HG02642 (cell line): ENCODE measurements at regions not wholly inside any gene's neighbourhood (a gene's known extent, or its start where the extent isn't known, plus 50 kb on each side); places are given as distances from the start of the nearest gene placed in this dataset.
"Not testable (repeated sequence)": the region's sequence is repeated elsewhere in the genome, so short reads cannot be mapped to it uniquely, and the experiment has no call there.

Source experiments
- ATAC-seq: cut with Tn5 transposase; IDR thresholded peaks from one replicate; pipeline ENCODE4 v1.9.1; 2021; ENCODE audit warnings: mild to moderate bottlenecking; ENCODE audit not compliant: unreplicated experiment, poor library complexity

DNA sequence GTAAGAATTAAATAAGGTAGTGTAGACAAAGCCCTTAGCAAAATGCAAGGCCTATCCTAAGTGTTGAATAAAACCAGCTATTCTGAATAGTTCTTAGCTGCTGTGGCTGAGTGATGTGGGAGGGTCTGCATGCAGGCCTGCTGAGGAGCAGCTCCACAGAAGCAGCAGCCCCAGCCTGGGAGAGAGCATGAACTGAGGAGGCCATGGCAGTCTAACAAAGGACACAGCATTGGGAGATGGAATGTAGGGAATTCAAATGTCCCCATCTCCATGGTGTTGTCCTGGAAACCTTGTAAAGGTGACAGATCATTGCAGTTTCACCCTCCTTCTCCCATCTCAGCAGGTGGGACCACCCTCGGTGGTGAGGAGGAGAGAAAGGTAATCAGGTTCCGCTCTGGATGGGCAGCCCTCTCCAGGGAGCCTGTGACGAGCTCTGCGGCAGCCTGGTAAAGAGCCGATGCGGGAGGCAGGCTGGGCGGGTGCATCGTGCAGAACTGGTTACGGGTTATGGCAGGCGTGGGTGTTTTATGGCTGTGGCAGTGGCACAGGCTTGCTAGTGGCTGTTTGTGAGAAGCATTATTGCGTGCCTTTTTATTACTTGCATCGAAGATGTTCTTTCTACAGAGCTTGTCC, 199.9 kb upstream of the GLRA1 start:
- ATAC-seq: no peak

DNA sequence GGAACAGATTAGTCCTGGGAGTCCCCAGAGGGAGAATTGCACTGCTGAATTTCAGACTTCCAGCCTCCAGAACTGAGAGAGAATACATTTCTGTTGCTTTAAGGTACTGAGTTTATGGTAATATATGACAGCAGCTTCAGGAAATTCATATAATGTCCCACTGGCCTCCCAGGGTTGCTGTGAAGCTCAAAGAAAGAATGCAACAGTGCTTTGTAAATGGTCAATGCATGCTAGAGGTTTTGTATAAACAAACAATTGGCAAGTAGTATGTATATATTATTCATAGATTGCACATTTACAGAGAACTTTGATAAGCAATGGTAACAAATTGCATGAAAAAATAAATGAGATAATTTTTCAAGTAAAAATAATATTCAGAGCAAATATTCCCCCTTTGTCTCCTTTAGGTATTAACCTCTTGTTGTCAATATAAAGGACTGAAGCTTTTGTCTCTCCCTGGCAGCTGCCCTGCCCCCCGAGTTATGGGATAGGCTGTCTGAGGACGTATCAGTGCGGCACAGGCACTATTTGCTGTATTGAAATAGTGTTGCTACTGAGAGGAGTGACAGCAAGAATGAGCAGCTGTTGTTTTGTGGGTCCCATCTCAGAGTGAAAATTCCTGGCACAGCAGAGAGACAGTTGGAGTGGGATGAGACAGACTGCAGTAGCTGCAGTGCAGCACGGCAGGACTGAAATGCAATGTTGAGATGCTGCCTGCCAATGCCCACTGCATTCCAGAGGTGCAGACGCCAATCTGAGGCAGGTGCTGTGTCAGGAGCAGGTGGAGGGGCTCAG, 194.2 kb upstream of the GLRA1 start:
- no peak for ATAC-seq

DNA sequence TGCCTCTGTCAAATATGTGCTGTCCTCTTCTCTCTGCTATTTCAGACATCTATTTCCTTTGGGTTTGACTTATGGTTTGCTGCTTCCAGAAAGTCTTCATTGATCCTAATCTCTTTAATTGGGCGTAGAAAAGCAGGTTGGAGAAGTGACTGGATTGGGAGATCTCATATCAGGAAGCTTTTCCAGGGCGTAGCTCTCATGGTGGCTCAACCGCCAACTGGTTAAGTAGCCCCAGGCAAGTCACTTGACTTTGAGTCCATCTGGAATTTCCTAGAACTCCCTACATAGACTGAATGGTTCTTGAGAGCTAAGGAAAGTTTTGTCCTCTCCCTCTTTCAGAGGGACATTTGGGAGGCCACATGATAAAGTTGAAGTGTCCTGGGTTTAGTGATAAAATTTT, 192.3 kb upstream of the GLRA1 start:
- no peak for ATAC-seq

DNA sequence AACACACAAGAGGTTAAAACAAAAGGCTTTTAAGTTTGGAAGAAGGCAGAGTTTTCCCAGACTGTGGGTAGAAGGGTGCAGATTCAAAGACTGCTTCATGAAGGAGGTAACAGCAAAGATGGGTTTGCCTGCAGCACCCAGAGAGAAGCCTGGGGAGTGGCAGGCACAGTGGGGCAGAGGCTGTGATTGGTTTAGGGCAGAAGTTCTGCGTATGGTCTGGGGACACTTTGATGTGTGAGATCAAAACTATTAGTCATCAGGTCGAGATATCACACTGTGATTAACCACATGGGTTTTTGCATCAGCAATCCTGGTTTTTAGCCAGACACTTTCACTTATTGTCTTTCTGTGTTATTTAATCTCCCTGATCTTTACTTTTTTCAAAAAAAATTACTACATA, 188.8 kb upstream of the GLRA1 start:
- no peak for ATAC-seq

DNA sequence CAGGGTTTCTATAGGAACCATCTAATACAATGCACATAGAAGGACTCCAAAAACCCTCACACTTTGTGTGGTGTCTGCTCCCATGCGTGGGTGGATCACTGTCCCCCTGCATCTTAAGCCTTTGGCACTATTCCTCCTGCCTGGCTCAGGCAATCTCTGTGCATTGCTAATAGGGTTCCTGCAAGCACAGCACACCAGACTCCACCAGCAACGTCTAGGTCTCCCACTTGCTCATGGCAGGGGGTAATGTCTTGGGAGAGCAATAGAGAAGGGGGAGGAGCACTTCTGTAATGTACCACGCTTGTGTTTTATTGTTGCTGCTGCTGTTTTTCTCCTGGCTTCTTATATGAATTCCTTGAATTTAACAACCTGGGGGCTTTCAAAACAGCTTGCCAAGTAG, 182.6 kb upstream of the GLRA1 start:
- no peak for ATAC-seq

DNA sequence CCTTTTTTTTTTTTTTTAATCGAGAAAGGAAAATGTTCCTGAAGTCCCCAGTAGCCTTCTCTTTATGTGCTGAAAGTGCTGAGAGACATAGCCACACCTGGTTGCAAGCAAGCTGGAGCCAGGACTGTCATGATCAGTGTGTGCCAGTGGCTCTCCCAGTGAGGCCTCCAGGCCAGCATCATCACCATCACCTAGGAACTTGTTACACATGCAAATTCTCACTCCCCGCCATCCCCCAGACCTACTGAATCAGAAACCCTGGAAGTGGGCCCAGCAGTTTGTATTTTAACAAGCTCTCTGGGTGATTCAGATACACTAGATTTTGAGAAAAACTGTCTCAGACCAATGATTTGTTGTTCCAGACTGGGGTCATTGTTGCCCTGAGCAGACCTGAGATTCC, 181.9 kb upstream of the GLRA1 start:
- ATAC-seq: no peak

DNA sequence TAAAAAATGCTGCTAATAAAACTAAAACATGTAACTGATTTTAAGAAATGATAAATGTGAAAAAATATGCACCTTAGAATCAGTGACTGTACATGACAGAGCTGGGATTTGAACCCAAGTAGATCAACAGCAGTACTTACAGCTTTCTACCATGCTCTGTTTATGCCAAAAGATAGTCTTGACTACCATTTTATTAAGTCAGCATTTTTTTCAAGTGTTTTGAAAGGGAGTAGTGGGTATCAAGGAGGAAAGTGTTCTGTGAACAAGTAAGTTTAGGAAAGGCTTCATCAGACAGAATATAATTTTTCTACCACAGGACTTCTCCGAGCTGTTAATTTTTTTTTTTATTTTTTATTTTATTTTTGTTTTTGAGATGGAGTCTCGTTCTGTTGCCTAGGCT, 180.4 kb upstream of the GLRA1 start:
- no peak for ATAC-seq

DNA sequence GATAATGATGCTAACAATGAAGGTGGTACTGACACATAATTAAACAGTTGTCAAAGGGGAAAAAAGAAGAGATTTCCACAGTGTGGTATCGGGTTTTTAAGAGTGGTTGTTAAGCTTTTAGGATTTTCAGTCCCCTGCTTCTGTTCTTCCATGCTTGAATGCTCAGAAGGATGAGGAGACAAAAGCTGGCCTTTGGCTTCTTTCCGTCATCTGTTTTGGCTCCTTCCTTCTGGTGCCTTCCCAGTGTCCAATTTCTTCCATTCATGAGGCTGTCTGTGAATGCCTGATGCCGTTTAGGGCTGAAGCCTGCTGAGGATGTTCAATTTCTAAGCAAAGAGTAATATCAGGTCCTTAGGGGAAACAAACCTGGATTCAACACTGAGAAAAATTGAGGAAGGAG, 179.6 kb upstream of the GLRA1 start:
- no peak for ATAC-seq

DNA sequence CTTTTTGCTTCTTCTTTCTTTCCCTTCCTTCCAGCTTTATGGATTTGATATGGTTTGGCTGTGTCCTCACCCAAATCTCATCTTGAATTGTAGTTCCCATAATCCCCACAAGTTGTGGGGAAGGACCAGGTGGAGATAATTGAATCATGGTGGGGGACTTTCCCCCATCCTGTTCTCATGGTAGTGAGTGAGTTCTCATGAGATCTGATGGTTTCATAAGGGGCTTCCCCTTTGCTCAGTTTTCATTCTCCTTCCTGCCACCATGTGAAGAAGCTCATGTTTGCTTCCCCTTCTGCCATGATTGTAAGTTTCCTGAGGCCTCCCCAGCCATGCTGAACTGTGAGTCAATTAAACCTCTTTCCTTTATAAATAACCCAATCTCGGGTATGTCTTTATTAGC, 178.3 kb upstream of the GLRA1 start:
- not testable (repeated sequence) for ATAC-seq

DNA sequence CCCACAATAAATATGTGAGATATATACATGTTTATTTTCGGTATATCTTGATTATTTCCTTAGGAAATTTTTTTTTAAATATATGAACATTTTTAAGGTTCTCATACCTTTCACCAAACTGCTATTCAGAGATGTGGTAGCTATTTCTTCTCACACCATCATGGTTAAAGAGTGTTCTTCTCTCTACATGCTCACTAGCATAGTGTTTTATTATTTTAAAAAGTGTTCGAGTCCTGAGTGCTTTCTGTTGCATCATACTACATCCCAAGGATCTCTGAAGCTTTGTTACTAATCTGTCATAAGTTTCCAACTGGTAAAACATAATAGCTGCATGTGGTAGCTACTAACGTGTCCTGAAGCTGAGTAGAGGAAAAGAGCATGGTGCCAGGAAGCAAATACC, 177.4 kb upstream of the GLRA1 start:
- no peak for ATAC-seq

DNA sequence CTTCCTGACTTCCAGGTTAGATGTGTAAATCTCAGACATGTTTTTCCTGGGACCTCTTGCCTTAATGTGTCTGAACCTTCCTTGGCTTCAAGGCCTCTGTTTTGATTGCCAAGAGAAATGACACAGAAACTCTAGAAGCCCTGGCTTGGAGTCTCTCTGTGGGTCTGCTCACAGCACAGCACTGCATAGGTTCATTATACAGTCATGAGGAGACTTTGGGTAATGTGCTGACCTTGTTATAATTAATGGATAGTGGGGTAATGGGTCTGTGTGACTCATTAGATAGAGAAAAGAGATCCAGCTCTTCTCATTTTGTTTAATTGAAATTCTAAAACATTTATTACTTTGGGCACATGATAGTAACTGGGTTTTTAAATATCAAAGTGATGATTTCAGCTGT, 175.8 kb upstream of the GLRA1 start:
- no peak for ATAC-seq

DNA sequence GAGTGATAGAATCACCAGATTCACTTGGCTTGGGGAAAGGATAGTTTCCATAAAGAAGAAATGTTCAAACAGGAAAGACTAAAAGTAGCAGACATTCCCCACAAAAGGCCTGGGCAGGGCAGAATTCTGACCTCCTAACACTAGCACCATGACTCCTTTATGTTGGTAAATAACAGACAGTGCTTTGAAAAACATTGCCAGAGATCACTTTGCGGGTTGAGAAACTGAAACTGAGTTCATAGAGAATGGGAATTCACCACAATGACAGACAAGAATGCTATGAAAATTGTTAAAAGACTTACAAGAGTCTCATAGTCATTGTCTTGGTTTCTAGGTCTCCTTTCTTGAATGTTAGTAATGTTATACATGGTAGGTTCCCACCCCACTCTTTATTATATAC, 172.5 kb upstream of the GLRA1 start:
- no peak for ATAC-seq

DNA sequence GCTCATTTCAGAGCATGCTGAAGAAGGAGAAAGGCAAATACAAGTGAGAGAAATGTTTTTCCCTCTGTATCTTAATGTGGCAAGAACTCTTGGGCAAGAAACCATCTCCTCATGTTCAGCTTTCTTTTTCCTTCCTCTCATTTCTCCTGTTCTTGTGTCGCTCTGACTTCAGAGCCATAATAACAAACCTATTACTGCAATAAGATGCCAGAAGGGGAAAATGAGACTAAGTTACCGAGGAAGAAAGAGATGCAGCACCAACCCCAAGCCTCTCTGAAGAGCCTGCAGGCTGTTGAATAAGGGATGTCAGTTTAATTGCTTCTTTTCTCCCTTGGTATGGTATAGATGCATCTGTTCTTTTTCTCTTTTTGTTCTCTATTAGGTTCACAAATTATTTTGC, 170.1 kb upstream of the GLRA1 start:
- no peak for ATAC-seq

DNA sequence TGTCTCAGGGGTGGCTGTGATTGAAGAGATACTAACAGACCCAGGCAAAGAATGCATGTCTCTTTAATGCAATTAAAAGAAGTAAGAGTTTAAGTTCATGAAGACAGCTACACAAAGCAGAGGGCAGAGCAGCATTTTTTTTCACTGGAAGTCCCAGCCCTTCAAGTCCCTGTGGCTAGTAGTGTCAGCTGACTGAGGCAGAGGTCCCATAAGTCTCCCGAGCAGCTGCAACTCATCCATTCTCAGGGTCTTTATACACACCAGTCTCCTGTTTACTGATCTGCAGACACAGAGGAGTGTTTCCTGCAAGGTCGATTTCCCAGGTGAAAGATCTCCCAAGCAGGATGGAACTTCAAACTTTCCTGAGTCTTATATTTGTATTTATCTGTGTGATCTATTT, 169.4 kb upstream of the GLRA1 start:
- no peak for ATAC-seq

DNA sequence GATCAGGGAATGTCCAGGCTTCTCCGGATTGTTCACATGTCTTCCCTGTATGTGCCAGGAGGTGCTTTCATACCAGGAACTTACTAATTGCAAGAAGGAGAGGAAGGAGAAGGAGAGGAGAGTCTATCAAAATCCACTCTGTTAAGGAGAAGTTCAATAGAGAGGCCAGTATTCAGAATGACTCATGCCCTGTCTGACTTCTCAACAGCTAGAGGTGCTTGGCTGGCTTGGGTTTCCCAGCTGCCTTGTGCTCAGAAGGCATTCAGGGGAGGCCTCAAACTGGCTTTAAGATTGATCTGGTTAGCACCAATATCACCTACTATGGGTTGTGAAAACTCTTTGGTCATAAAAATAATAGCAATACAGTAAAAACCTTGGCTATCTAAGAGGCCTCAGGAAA, 167.9 kb upstream of the GLRA1 start:
- no peak for ATAC-seq

DNA sequence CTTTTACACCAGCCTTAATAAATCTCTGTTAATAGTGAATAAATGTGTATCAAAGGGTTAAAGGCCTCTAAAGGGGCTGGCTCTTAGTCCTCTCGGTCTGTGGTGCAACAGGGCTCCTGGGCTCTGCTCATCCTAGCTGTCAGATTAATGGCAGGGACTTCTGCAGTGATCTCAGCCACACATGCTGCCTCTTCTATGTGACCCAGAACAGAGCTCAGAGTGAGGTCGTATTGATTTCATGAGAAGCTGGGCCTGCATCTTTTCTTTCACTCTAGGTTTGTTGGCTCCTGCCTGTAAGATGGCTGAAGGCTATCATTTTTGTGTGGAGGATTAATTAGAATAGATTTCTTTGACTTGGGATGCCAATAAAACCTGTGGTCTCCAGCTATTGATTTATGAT, 165.0 kb upstream of the GLRA1 start:
- ATAC-seq: no peak

DNA sequence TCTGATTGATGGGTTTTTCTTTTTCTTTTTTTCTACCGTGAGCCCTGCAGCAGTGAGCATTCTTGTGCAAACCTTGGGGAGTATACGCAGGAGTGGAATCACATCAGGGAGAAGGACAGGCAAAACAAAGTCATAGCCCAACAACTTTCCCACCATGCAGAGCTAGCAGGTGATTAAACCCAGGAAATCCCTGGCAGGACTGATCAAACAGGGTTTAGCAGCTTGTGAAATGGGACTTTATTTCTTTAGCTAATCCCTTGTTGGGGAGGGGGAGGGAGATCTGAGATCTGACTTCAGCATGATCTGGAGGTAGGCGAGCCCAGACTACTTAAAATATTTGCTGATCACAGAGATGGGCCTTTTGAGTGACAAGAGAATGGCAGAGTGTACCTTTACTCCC, 162.0 kb upstream of the GLRA1 start:
- no peak for ATAC-seq

DNA sequence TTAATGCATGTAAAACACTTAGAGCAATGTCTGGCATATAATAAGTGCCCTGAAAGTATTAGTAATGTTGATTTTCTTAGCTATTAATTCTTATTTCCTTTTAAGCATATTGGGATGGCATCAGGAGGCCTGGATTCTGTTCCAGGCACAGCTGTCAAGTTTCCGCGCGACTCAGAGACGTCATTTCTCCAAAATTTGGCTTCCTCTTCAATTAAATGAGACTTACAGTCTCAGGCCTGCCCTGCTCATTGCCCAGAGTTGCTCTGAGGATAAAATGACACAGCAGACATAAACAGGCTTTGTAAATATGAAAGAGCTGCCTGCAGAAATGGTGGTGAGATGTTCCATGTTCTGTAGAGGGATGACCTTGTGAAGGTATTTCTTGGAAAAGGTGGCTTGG, 159.8 kb upstream of the GLRA1 start:
- no peak for ATAC-seq

DNA sequence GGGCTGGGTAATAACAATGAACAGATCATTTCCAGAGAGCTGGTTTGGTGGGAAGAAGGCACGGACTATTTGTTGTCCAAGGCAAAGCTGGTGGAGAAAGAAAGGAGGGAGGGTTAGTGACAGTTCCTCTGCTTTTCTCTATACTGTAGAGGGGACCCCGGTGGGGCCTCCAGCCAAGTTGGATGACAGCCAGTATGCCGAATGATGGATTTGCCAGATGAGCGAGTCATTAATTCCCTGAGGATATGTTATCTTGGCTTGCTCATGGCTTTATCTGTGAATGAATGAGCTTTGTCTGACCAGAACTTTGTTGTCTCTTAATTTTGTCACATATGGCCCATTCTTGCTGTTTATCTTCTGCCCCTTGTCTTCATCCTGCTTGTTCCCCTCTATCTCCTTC, 158.6 kb upstream of the GLRA1 start:
- no peak for ATAC-seq

DNA sequence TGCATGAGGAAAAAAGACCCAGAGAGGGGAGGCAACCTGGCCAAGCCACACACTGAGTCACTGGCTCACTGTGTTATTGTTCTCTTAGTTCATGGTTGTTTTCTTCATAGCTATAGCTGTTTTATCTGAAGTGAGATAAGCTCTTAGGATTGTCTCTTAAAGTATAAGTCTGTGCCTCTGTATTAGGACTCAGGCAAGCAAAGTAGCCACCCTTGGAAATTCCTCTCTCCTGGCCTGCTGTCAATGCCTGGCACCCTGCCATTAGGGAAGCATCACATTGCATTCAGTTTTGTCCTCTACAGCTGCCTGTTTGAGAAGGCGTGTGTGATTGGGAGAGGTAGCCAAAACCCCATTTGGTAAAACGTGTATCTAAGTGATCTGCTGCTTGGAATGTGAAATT, 147.4 kb upstream of the GLRA1 start:
- ATAC-seq: no peak

DNA sequence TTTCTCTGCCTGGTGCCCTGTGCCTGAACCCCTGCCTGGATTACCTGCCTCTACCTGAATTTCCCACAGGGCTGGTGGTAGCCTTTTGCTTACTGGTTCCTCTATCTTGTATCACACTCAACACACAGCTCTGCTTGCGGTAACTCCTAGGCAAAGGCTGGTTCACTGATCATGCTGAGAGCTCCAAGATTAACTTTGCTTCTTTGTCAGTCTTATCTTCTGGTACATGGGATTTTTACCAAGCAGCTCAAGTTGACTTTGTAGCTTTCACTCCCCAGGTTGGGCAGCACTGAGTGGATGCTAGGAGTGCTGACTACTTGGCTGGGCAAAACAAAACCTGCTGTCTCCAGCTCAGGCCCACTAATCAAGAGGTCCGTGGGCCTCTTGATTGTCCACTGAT, 145.9 kb upstream of the GLRA1 start:
- no peak for ATAC-seq

DNA sequence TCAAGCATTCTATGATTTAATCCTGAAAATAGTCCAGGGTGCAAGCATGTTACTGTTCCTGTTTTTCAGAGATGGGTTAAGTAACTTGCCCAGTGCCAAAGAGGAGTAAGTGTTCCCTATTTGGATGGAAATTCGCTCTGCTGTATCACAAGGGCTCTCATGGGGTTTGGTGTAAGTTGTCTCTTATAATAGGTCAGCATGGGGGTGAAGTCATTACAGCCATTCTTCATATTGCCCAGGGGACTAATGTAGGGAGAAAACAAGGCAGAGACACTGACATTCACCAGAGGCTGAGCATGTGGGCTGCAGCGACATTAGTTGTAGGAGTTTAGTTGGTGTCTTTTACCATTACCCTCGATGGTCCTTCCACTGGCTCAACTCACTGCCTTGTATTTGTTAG, 142.1 kb upstream of the GLRA1 start:
- no peak for ATAC-seq
